SK-N-SH (cell line): ENCODE measurements at regions not wholly inside any gene's neighbourhood (a gene's known extent, or its start where the extent isn't known, plus 50 kb on each side); places are given as distances from the start of the nearest gene placed in this dataset.
"Not testable (repeated sequence)": the region's sequence is repeated elsewhere in the genome, so short reads cannot be mapped to it uniquely, and the experiment has no call there.

Experiments used
- CTCF ChIA-PET: fragments of 300-600, 350-600 bp; formaldehyde crosslinking; extraction: SDS; loops from one replicate; lab custom pipeline; 2021; lab: Yijun Ruan, JAX
- POLR2A ChIA-PET: fragments of 350-600 bp; sonication (Branson Sonifier 250); formaldehyde crosslinking; extraction: SDS; loops from one replicate; lab custom pipeline; 2020; ENCODE audit warnings: antibody characterized with exemption, inconsistent platforms; lab: Yijun Ruan, JAX
- DNase-seq: peaks from one replicate; pipeline ENCODE4 v3.0.0; 2012
- H2AFZ ChIP-seq: fragments of 200-600 bp; sonication (generic); 2 replicates; pipeline ENCODE4 v1.8.1; 2016; ENCODE audit warnings: antibody characterized with exemption, mild to moderate bottlenecking, low read depth
- H3F3A ChIP-seq: fragments of 200-600 bp; sonication (generic); replicated peaks from 2 replicates; pipeline ENCODE3; 2016; ENCODE audit warnings: antibody characterized with exemption, mild to moderate bottlenecking; ENCODE audit not compliant: insufficient read depth
- H3K27ac ChIP-seq, 2 experiments: fragments of 200-500 bp in 1 of 2; fragments of 200-600 bp in 1 of 2; sonication (Bioruptor generic) in 1 of 2; sonication (generic), shearing (Covaris generic) in 1 of 2; 2 replicates each; pipeline versions ENCODE4 v1.5.1 to v1.6.1; 2014 to 2016; ENCODE audit warnings: low read depth in 2 of 2, inconsistent platforms in 1 of 2, low read length in 1 of 2, mild to moderate bottlenecking in 1 of 2, mixed read lengths in 1 of 2
- H3K27me3 ChIP-seq: fragments of 200-600 bp; sonication (generic), shearing (Covaris generic); 2 replicates; pipeline ENCODE4 v1.6.1; 2016; ENCODE audit warnings: mixed run types; ENCODE audit not compliant: insufficient read depth
- H3K36me3 ChIP-seq, 2 experiments: fragments of 200-500 bp in 1 of 2; fragments of 200-600 bp in 1 of 2; sonication (Bioruptor generic) in 1 of 2; sonication (generic) in 1 of 2; replicated peaks in 1 of 2; 2 replicates each; pipeline versions ENCODE3 to v1.5.1; 2014 to 2016; ENCODE audit warnings: low read length in 1 of 2, mild to moderate bottlenecking in 1 of 2; ENCODE audit not compliant: insufficient read depth in 2 of 2, control insufficient read depth in 1 of 2
- H3K4me1 ChIP-seq, 2 experiments: fragments of 200-500 bp in 1 of 2; fragments of 200-600 bp in 1 of 2; sonication (Bioruptor generic) in 1 of 2; sonication (generic), shearing (Covaris generic) in 1 of 2; 2 replicates each; pipeline versions ENCODE4 v1.5.1 to v1.6.1; 2014 to 2016; ENCODE audit warnings: low read depth in 1 of 2, low read length in 1 of 2, mixed run types in 1 of 2; ENCODE audit not compliant: insufficient read depth in 2 of 2, control insufficient read depth in 1 of 2
- H3K4me2 ChIP-seq: fragments of 200-600 bp; sonication (generic), shearing (Covaris generic); 2 replicates; pipeline ENCODE4 v1.6.1; 2017; ENCODE audit warnings: mixed run types
- H3K4me3 ChIP-seq, 2 experiments: fragments of 200-500 bp in 1 of 2; fragments of 200-600 bp in 1 of 2; sonication (Bioruptor generic) in 1 of 2; sonication (generic), shearing (Covaris generic) in 1 of 2; 2 replicates each; pipeline versions ENCODE4 v1.5.1 to v1.8.1; 2014 to 2016; ENCODE audit warnings: low read depth in 2 of 2, inconsistent platforms in 1 of 2, low read length in 1 of 2, mild to moderate bottlenecking in 1 of 2, mixed read lengths in 1 of 2, moderate library complexity in 1 of 2
- H3K79me2 ChIP-seq: fragments of 200-600 bp; sonication (generic); 2 replicates; pipeline ENCODE4 v1.8.1; 2017; ENCODE audit warnings: mild to moderate bottlenecking; ENCODE audit not compliant: insufficient read depth
- H3K9ac ChIP-seq: fragments of 200-600 bp; sonication (generic); 2 replicates; pipeline ENCODE4 v1.6.1; 2017; ENCODE audit warnings: mixed run types
- H3K9me2 ChIP-seq: fragments of 200-600 bp; sonication (generic); 2 replicates; pipeline ENCODE4 v1.6.1; 2017; ENCODE audit warnings: mixed run types
- H3K9me3 ChIP-seq: fragments of 200-600 bp; sonication (generic); 2 replicates; pipeline ENCODE4 v1.6.1; 2017; ENCODE audit warnings: mixed run types, mild to moderate bottlenecking, moderate library complexity
- H4K20me1 ChIP-seq: fragments of 200-600 bp; sonication (generic); 2 replicates; pipeline ENCODE4 v1.6.1; 2017; ENCODE audit warnings: mild to moderate bottlenecking, mixed run types; ENCODE audit not compliant: insufficient read depth
- WGBS: methylation state at CpG from one replicate; pipeline ENCODE4 v1.1.6; 2017; ENCODE audit warnings: low lambda C conversion rate; 5-methylcytosine and 5-hydroxymethylcytosine counted together
- TF ChIP-seq, protein P1 (sequence below): fragments of 200-600 bp; sonication (generic); IDR thresholded peaks from 2 replicates; pipeline ENCODE4 v1.6.1; 2017; ENCODE audit warnings: antibody characterized with exemption, mild to moderate bottlenecking, moderate library complexity

DNA sequence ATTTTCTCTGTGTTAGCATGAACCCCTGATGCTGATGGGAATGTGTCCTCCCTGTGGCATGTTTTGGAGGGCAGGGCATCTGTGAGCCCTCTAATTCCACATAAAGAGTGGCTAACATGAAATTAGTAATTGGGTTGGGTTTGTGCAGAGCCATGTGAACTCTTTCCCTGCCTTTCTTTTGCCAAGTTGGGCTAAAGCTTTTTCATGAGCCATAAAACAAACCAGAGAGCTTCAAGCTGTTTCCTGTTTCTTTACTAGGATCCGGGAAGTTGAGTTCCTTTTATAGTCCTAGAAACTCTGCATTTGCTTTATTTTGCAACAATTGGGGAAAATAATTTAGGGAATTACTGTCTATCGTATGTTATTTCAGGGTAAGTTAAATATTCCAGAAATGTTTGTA, 247.1 kb downstream of the RTP5 start:
- H3K9me2 ChIP-seq, H3K27ac ChIP-seq, H3K36me3 ChIP-seq, H3K79me2 ChIP-seq, H3K4me1 ChIP-seq, H3F3A ChIP-seq, H4K20me1 ChIP-seq, CTCF ChIA-PET, DNase-seq, H3K9me3 ChIP-seq, H3K9ac ChIP-seq, H2AFZ ChIP-seq, H3K27me3 ChIP-seq, H3K4me3 ChIP-seq, POLR2A ChIA-PET, H3K4me2 ChIP-seq: not testable (repeated sequence)
- WGBS, result 84% methylated on average over 2 of the region's 2 CpGs

DNA sequence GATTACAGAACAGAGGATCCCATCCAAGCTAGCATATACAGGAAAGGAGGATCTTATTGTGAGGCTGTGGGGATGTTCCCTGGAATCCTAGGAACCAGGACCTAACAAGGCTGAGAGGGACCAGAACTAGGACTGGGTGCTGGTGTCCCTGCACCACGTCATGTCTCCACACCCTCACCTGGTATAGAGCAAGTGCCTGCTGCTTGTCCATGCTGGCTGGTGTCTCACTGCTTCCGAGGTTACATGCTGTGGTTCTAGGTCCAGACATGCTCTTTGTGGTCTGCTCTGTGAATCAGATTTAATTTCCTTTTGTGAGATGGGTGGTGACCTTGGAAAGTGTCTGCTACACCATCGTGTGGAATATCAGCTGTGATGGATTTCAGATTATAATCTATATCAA, 247.8 kb downstream of the RTP5 start:
- H3F3A ChIP-seq, H4K20me1 ChIP-seq, POLR2A ChIA-PET, H3K9ac ChIP-seq, H3K4me2 ChIP-seq, H2AFZ ChIP-seq, H3K27ac ChIP-seq, H3K4me3 ChIP-seq, H3K79me2 ChIP-seq, DNase-seq, H3K4me1 ChIP-seq, H3K36me3 ChIP-seq, H3K9me2 ChIP-seq, H3K27me3 ChIP-seq, H3K9me3 ChIP-seq, CTCF ChIA-PET: not testable (repeated sequence)
- no CpG with 5 or more reads among the region's 3 CpGs for WGBS

DNA sequence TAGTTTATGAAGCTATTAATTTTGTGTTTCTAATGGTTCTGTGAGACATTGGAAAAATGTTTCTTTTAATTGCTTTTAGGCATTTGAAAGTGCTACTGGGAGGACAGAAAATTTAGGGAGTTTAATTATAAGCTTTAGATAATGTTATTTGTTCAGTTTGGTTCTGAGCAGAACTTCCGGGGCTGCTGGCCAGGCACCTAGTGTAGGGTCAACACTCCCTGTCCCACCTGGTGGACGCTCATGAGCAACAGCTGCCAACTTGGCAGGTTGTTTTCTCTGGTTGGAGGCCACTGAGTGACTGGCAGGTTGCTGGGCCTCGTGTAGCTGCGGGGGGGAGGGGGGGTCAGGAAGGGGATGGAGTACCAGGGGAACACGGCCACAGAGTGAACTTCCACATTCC, 250.2 kb downstream of the RTP5 start:
- 92% methylated on average over 4 of the region's 5 CpGs for WGBS
- H3K4me3 ChIP-seq, H3K79me2 ChIP-seq, H3K4me2 ChIP-seq, H3K9me2 ChIP-seq, H2AFZ ChIP-seq, H3F3A ChIP-seq, H3K27ac ChIP-seq, POLR2A ChIA-PET, CTCF ChIA-PET, H3K9me3 ChIP-seq, H3K9ac ChIP-seq, H3K4me1 ChIP-seq, DNase-seq, H3K27me3 ChIP-seq, H3K36me3 ChIP-seq, H4K20me1 ChIP-seq: not testable (repeated sequence)

DNA sequence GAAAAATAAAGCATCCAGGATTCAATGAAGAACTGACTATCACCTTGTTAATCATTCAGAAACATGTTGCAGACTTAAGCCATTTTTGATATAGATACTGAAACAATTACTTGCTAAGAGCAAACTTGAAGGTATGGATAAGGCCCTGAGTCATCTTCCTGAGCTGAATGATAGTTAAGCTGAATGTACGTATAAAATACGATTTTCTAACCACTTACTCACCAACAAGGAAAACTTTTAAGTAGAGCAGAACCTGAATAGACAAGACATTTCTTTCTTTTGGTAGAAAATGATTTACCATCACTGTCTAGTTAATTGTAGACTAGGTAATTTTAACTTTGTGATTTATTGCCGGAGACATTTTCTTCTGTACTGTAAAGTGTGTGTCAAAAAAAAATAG, 261.2 kb downstream of the RTP5 start:
- DNase-seq, H3K36me3 ChIP-seq, H3F3A ChIP-seq, H3K9me2 ChIP-seq, POLR2A ChIA-PET, H3K27me3 ChIP-seq, H3K9ac ChIP-seq, CTCF ChIA-PET, H3K9me3 ChIP-seq, H2AFZ ChIP-seq, H3K27ac ChIP-seq, H3K4me1 ChIP-seq, H3K79me2 ChIP-seq, H3K4me2 ChIP-seq, H3K4me3 ChIP-seq, H4K20me1 ChIP-seq: not testable (repeated sequence)
- WGBS, result 91% methylated on average over 3 of the region's 3 CpGs

DNA sequence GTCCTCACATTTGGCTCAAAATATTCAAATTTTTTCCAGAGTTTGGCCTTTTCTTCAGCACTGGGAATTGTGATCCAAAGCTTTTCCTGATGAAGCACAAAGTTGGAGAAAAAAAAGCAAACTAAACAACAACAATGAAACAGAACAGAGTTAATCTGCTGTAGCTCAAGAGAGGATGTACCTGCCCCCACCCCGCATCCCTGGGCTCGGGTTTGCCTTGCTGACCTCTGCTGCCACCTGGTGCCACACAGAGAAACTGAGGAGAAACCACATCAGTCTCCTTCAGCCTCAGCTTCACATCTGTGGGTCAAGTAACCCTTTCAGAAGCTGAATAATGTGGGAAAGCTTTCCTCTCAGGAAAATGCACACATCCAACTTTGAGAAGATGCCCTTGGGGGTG, 290.4 kb downstream of the RTP5 start:
- H3F3A ChIP-seq, H4K20me1 ChIP-seq, H3K36me3 ChIP-seq, H3K4me1 ChIP-seq, H3K9ac ChIP-seq, DNase-seq, H2AFZ ChIP-seq, H3K4me2 ChIP-seq, H3K79me2 ChIP-seq, H3K27ac ChIP-seq, POLR2A ChIA-PET, H3K9me3 ChIP-seq, CTCF ChIA-PET, H3K27me3 ChIP-seq, H3K9me2 ChIP-seq, H3K4me3 ChIP-seq: not testable (repeated sequence)
- WGBS, result 4% methylated on average over 2 of the region's 2 CpGs
- TF ChIP-seq, protein P1, sequence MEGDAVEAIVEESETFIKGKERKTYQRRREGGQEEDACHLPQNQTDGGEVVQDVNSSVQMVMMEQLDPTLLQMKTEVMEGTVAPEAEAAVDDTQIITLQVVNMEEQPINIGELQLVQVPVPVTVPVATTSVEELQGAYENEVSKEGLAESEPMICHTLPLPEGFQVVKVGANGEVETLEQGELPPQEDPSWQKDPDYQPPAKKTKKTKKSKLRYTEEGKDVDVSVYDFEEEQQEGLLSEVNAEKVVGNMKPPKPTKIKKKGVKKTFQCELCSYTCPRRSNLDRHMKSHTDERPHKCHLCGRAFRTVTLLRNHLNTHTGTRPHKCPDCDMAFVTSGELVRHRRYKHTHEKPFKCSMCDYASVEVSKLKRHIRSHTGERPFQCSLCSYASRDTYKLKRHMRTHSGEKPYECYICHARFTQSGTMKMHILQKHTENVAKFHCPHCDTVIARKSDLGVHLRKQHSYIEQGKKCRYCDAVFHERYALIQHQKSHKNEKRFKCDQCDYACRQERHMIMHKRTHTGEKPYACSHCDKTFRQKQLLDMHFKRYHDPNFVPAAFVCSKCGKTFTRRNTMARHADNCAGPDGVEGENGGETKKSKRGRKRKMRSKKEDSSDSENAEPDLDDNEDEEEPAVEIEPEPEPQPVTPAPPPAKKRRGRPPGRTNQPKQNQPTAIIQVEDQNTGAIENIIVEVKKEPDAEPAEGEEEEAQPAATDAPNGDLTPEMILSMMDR, result peak; percentile 54

DNA sequence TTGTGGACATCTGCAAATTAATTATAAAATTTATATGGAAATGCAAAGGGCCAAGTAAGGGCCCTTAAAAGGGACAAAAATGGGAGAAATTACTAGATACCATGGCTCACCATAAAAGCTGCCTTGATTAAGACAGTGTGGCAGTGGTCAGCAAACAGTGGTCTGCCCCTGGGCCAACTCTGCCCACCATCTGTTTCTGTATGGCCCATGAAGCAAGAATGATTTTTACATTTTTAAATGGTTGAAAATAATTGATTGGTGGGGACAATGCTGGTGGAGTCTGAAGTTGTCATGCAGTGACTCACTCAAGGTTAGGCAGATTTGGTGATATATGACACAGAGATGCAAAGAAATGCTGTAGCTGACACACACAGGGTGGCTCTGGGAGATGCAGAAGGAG, 295.6 kb downstream of the RTP5 start:
- H3K9me2 ChIP-seq, DNase-seq, H3K79me2 ChIP-seq, H3F3A ChIP-seq, H3K4me1 ChIP-seq, H3K27ac ChIP-seq, H3K9me3 ChIP-seq, H3K4me2 ChIP-seq, CTCF ChIA-PET, H3K36me3 ChIP-seq, H3K27me3 ChIP-seq, H3K9ac ChIP-seq, H2AFZ ChIP-seq, H3K4me3 ChIP-seq, H4K20me1 ChIP-seq, POLR2A ChIA-PET: not testable (repeated sequence)
